GM12878 (cell line): ENCODE measurements at regions not wholly inside any gene's neighbourhood (a gene's known extent, or its start where the extent isn't known, plus 50 kb on each side); places are given as distances from the start of the nearest gene placed in this dataset.
"Not testable (repeated sequence)": the region's sequence is repeated elsewhere in the genome, so short reads cannot be mapped to it uniquely, and the experiment has no call there.

Experiments used
- ATAC-seq: fragments of 200-7000 bp; cut with Tn5 transposase; 3 replicates; pipeline ENCODE4 v1.9.1; 2020; ENCODE audit warnings: mild to moderate bottlenecking, moderate library complexity
- BruUV-seq: library from RNA; stranded (reverse); fragments of 400-500 nt; replicated peaks from 2 replicates; lab custom pipeline; 2021; lab: Mats Ljungman, UMichigan
- CTCF ChIA-PET: fragments of 300-600 bp; sonication (Branson Sonifier 250); formaldehyde crosslinking; extraction: SDS; loops from one replicate; lab custom pipeline; 2021; ENCODE audit warnings: inconsistent platforms; lab: Yijun Ruan, JAX
- POLR2A ChIA-PET: fragments of 350-600 bp; formaldehyde crosslinking; extraction: SDS; loops from one replicate; lab custom pipeline; 2021; ENCODE audit warnings: inconsistent platforms; lab: Charles Lee
- RAD21 ChIA-PET: fragments of 300-600 bp; sonication (Branson Sonifier 250); formaldehyde crosslinking; loops from one replicate; lab custom pipeline; 2023; ENCODE audit warnings: antibody characterized with exemption; ENCODE audit not compliant: unreplicated experiment; lab: Charles Lee
- SMC1A ChIA-PET: fragments of 300-600 bp; sonication (Branson Sonifier 250); formaldehyde crosslinking; loops from one replicate; lab custom pipeline; 2023; ENCODE audit not compliant: unreplicated experiment, uncharacterized antibody; lab: Charles Lee
- DNase-seq: peaks from one replicate; pipeline ENCODE4 v3.0.0-alpha.2; 2011; ENCODE audit warnings: low read depth, low spot score
- FAIRE-seq: peaks from 3 replicates; lab custom pipeline; 2011; peaks lifted over from hg19 to GRCh38; lab: Jason Lieb, UNC
- H2AFZ ChIP-seq: 2 replicates; pipeline ENCODE4 v1.6.0; 2011; ENCODE audit warnings: low read depth, low read length, control low read depth; ENCODE audit not compliant: control insufficient read depth
- H3K27ac ChIP-seq: 2 replicates; pipeline ENCODE4 v1.5.1; 2011; ENCODE audit warnings: control low read depth; ENCODE audit not compliant: control insufficient read depth, insufficient read depth
- H3K27me3 ChIP-seq, 2 experiments: replicated peaks in 1 of 2; 2 replicates each; pipeline versions ENCODE4 v1.6.0 to v1.6.1; 2011; ENCODE audit warnings: low read length in 1 of 2; ENCODE audit not compliant: control insufficient read depth in 2 of 2, insufficient read depth in 2 of 2
- H3K36me3 ChIP-seq, 2 experiments: 2 replicates each; pipeline ENCODE4 v1.5.1; 2011; ENCODE audit warnings: low read length in 1 of 2; ENCODE audit not compliant: control insufficient read depth in 2 of 2, insufficient read depth in 2 of 2
- H3K4me1 ChIP-seq: 2 replicates; pipeline ENCODE4 v1.6.1; 2011; ENCODE audit warnings: mild to moderate bottlenecking, low read length, moderate library complexity, mixed read lengths; ENCODE audit not compliant: control insufficient read depth, insufficient read depth
- H3K4me2 ChIP-seq: 2 replicates; pipeline ENCODE4 v1.6.0; 2011; ENCODE audit warnings: control low read depth; ENCODE audit not compliant: control insufficient read depth, insufficient read depth
- H3K4me3 ChIP-seq: fragments of 200-600 bp; sonication (generic); 2 replicates; pipeline ENCODE4 v1.5.1; 2016
- H3K79me2 ChIP-seq: 2 replicates; pipeline ENCODE4 v1.6.0; 2011; ENCODE audit warnings: low read length; ENCODE audit not compliant: control insufficient read depth, insufficient read depth
- H3K9ac ChIP-seq: 2 replicates; pipeline ENCODE4 v1.8.0; 2011; ENCODE audit warnings: low read length, control low read depth, mixed read lengths; ENCODE audit not compliant: control insufficient read depth, insufficient read depth
- H3K9me3 ChIP-seq: replicated peaks from 3 replicates; pipeline ENCODE4 v1.5.1; 2011; ENCODE audit warnings: mild to moderate bottlenecking, low read length; ENCODE audit not compliant: control insufficient read depth, insufficient read depth
- H4K20me1 ChIP-seq: 2 replicates; pipeline ENCODE4 v1.6.0; 2011; ENCODE audit not compliant: control insufficient read depth, insufficient read depth
- ESRRA ChIP-seq: IDR thresholded peaks from 2 replicates; pipeline ENCODE4 v1.6.1; 2012; ENCODE audit warnings: mild to moderate bottlenecking, low read length, improper control_type of control experiment
- MAX ChIP-seq: IDR thresholded peaks from 2 replicates; pipeline ENCODE4 v1.6.1; 2012; ENCODE audit warnings: low read depth, low read length, improper control_type of control experiment
- NR2F1 ChIP-seq: fragments of 450-650 bp; conservative IDR thresholded peaks from 2 replicates; pipeline ENCODE4 v1.6.1; 2017; ENCODE audit warnings: mild to moderate bottlenecking
- PKNOX1 ChIP-seq: fragments of 450-650 bp; IDR thresholded peaks from 2 replicates; pipeline ENCODE4 v1.6.1; 2016; ENCODE audit warnings: mild to moderate bottlenecking
- POLR2AphosphoS5 ChIP-seq: IDR thresholded peaks from 2 replicates; pipeline ENCODE4 v1.6.1; 2011; ENCODE audit warnings: mild to moderate bottlenecking, low read length, inconsistent platforms
- SUPT20H ChIP-seq: IDR thresholded peaks from 2 replicates; pipeline ENCODE4 v1.6.1; 2011; ENCODE audit warnings: low read depth, mild to moderate bottlenecking, low read length, moderate library complexity, borderline replicate concordance; ENCODE audit not compliant: control insufficient read depth
- WGBS: methylation state at CpG from one replicate; pipeline ENCODE4 v1.1.6; 2016; ENCODE audit warnings: low lambda C conversion rate; ENCODE audit not compliant: insufficient replicate concordance, insufficient coverage; ENCODE audit errors: missing lambda C conversion rate; 5-methylcytosine and 5-hydroxymethylcytosine counted together
- in situ Hi-C: fragments of 300-500 bp; cut with MboI; formaldehyde crosslinking; loops from 9 replicates; pipeline ENCODE4 v1.14.3; 2018; ENCODE audit warnings: mixed read lengths
- intact Hi-C: fragments of 100-400 bp; cut with micrococcal nuclease; formaldehyde crosslinking; loops from one replicate; pipeline ENCODE4 v1.14.2; 2022; ENCODE audit not compliant: unreplicated experiment

DNA sequence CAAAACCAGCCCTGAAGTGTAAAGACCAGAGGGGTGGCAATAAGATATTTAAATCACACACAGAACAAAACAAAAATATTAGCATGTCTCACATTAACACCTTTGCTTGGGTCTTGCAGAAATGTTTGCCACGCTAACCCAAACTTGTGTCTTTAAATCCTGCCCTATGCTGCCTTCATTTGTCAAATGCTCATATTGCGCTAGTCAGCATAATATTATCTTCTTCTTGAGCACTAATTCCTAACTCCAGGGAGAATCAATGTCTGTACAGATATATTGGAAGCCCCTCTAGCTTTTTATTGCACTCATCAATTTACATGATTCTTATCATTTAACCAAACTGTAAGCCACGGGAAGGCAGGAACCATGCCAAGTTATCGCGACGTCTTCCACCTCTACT, 614.8 kb upstream of the SOX9 start (continued):
- TF ChIP-seq POLR2AphosphoS5 = no peak
- TF ChIP-seq ESRRA = no peak
- TF ChIP-seq SUPT20H = no peak
- TF ChIP-seq MAX = no peak
- TF ChIP-seq PKNOX1 = no peak

GRCh38 chr17:71511266-71511995, 609.4 kb upstream of the SOX9 start:
- no peak for FAIRE-seq
- CTCF ChIA-PET = no interaction called here
- Histone ChIP-seq H2AFZ (no peak overlapping the region), H4K20me1 (no peaks in the 10 kb centered on the region), H3K27ac (no peak overlapping the region), H3K27me3 (no peaks in the 10 kb centered on the region), H3K79me2 (no peaks in the 10 kb centered on the region), H3K36me3 (no peaks in the 10 kb centered on the region), H3K4me2 (no peak overlapping the region), H3K4me1 (no peaks in the 10 kb centered on the region), H3K9me3 (no peaks in the 10 kb centered on the region), H3K4me3 (no peak overlapping the region), H3K9ac (no peak overlapping the region)
- 32% methylated on average over 3 of the region's 3 CpGs for WGBS
- intact Hi-C loops (no loop called here), in situ Hi-C loops (no loop called here)
- RAD21 ChIA-PET = no interaction called here
- no peak for ATAC-seq
- DNase-seq = no peak
- TF ChIP-seq NR2F1 = no peak
- SMC1A ChIA-PET = interaction anchor here (1.1 to 1.2 kb wide), 2 partner anchors 103 to 1027 kb away, joined by 3 read pairs; no protein-coding TSS in a partner anchor
- POLR2A ChIA-PET = no interaction called here
- no TSS peak for BruUV-seq

- RAD21 ChIA-PET, in situ Hi-C loops: not testable (repeated sequence)
- WGBS = 41% methylated on average over 2 of the region's 2 CpGs
Measured at GRCh38 chr17:71513725-71514124, 607.1 kb upstream of the SOX9 start.

More at GRCh38 chr17:71513725-71514124, 607.1 kb upstream of the SOX9 start:
- H3K36me3 ChIP-seq, H3K4me2 ChIP-seq, ATAC-seq, H3K27me3 ChIP-seq, H3K27ac ChIP-seq, intact Hi-C loops, CTCF ChIA-PET, H3K79me2 ChIP-seq, FAIRE-seq, H2AFZ ChIP-seq, H3K4me1 ChIP-seq, DNase-seq, BruUV-seq, POLR2A ChIA-PET, H4K20me1 ChIP-seq, H3K9ac ChIP-seq, SMC1A ChIA-PET, H3K9me3 ChIP-seq, H3K4me3 ChIP-seq: not testable (repeated sequence)
